Erythroblast (primary cell): ENCODE measurements at regions not wholly inside any gene's neighbourhood (a gene's known extent, or its start where the extent isn't known, plus 50 kb on each side); places are given as distances from the start of the nearest gene placed in this dataset.

Experiments
- GATA1 ChIP-seq: IDR thresholded peaks from 2 replicates; pipeline ENCODE4 v1.6.1; 2011; ENCODE audit warnings: low read depth, mild to moderate bottlenecking, control low read depth, low read length, moderate library complexity
- POLR2A ChIP-seq: IDR thresholded peaks from 2 replicates; pipeline ENCODE4 v1.6.1; 2011; ENCODE audit warnings: mild to moderate bottlenecking, low read length

DNA sequence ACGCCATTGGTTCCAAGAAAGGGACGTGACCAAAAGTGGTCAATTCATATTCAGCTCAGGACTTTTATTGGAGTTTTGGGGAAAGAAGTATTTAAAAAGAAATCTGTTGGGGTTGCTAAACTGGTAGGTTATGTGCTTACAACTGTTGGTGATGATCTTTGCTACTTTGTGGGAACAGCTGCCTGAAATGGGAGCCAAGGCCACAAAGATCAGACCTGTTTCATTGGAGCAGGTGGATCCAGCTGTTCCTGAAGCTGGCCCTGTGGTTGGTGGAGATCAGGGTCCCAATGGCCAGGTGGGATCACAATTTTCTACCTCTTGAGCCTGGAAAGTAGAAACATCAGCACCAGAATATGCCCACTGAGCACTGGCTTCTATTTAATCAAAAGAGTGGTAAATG, 144.5 kb downstream of the PSAT1 start:
- no peak for TF ChIP-seq POLR2A
- TF ChIP-seq GATA1, result no peak
